Right forelimb (tissue), 1 donor: ENCODE measurements at regions not wholly inside any gene's neighbourhood (a gene's known extent, or its start where the extent isn't known, plus 50 kb on each side); places are given as distances from the start of the nearest gene placed in this dataset.
A peak's percentile ranks its signal among the peaks of the same experiment; 100 is the strongest.
"Not testable (repeated sequence)": the region's sequence is repeated elsewhere in the genome, so short reads cannot be mapped to it uniquely, and the experiment has no call there.

Experiments used
- DNase-seq: peaks from one replicate; pipeline ENCODE4 v3.0.0-alpha.2; 2018

DNA sequence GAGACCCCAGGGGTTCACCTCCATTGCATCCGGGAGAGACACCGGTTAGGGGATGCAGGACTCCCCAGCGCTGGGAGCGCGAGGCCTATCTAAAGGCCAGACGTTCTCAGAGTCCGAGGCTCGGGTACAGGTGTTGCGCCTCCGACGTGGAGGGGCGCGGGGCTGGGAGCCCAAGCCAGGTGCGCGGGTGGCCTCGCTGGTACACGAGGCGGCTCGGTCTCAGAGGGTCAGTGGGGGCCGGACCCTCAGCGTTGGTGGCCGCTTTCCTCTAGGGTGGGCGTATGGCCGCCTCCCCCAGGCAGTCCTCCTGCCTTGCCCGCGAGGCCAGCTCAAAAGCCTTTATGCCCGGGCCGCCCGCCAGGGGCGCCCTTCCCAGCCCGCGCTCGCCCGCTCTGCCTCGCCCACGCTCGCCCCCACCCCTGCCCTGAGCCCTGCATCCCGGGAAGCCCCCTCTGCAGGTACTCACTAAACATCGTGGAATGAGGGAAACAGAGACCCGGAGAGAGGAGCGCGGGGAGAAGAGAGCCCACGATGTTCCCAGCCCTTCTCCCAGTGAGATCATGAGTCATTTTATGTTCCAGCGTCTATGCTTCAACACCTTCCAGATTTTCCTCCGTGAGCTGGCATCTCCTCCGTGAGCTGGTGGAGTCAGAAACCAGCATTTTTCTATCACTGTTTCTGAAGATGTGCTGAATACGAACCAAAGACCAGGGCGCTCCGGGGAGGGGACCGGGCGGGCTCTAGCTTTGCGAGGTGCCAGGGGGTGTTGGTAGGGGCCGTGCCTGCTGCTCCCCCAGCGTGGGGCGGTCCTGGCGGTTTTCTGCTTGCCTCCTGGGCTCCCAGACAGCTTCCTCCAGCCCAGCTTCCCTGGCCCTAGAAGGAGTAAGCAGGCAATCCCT lies 73.8 kb downstream of the DIO3 start:
- DNase-seq = no peak

GRCh38 chr14:101635749-101636560 lies 74.7 kb downstream of the DIO3 start:
- DNase-seq = no peak

DNA sequence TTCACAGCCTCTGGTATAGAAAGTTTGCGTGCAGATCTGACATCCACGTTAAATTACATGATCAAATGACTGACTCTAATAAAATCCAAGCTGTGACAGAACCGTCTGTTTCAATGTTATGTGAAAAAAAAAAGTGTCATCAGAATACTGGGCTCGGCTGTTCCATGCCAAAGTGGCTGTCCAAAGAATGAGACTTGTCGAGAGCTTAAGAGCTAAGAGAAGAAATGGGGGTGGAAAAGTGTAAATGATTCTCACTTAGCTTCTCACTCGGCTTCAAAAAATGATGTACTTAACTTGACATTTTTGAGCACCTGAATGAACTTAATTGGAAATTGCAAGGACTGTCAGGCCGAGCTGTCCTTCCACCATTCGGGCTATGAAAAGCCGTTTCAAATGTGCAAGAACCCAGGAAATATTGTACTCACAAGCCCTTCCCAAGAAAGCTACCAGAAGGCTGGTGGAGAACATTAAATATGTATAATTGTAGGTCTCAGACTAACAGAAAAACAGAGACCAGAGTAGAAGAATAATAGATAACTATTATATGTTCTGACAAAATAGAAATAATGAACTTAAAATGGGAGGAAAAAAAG lies 78.0 kb downstream of the DIO3 start:
- no peak for DNase-seq

DNA sequence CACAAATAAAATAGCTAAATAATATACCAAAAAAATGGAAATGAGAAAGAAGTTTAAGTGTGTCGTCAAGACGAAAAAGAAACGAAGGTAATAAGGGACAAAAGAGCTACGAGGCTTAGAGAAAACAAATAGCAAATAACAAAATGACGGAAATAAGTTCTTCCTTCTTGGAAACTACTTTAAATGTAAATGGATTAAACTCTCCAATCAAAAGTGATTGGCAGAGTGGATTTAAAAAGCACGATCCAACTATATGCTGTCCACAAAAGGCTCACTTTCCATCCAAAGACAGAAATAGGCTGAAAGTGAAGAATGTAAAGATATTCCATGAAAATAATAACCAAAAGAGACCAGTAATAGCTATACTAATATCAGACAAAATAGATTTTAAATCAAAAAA lies 82.4 kb downstream of the DIO3 start:
- no peak for DNase-seq

DNA sequence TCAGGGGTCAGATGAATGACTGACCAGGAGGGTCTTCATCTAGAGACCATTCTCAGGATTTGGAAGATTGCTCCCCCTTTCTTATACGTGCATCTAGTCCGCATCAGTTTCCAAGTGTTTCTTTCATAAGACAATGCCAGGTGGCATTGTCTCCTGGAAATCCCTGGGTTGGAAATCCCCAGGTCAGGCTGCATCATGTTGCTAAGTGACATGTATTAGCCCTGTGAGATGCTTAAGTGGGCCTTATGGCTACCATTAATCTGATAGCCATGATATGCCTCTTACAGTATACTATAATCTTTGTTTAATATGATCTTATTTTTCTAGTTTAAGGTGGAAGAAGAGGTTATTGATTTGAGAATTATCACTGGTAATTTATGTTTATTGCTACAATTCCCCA lies 92.8 kb downstream of the DIO3 start:
- DNase-seq = no peak

DNA sequence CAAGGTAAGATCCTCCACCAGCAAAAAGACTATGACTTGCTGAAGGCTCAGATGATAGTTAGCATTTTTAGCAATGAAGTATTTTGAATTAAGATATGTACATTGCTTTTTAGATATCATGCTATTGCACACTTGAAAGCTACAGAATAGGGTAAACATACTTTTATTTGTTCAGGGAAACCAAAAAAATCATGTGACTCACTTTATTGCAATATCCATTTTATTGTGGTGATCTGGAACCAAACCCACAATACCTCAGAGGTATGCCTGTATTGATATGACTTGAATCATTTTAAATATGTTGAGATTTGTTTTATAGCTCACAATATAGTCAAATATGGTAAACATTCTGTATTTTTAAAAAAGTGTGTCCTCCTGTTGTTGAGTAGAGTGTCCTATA lies 96.1 kb downstream of the DIO3 start:
- no peak for DNase-seq

- peak; percentile 72 for DNase-seq
These were observed 95.9 kb upstream of the PPP2R5C start for GRCh38 chr14:101665478-101666078.

DNA sequence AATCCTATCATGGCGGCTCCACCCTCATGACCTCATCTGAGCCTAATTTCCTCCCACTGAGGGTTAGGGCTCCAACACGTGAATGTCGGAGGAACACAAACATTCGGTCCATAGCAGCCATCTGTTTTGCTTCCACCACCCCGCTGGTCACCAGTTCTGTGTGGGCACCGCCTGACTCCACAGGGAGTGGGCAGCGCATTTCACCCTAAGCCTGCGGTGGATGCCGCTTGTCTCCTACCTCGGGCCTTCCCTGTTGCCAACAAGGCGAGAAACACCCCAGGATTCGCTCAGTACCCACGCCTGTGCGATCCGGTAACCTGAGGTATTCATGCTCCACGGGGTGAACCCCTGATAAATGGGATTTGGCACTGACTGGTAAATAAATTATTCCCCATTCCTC lies 95.2 kb upstream of the PPP2R5C start:
- DNase-seq = no peak

DNA sequence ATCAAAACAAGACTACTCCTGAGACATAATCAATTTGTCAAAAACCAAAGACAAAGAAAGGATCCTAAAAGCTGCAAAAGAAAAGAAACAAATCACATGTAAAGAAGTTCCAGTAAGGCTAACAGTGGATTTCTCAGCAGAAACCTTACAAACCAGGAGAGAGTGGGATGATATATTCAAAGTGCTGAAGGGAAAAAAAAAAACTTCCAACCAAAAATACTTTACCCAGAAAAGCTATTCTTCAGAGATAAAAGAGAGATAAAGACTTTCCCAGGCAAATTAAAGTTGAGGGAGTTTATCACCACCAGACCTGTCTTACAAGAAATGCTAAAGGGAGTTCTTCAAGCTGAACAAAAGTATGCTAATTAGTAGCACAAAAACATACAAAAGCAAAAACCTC lies 91.9 kb upstream of the PPP2R5C start:
- DNase-seq = no peak

GRCh38 chr14:101673873-101674272 lies 87.6 kb upstream of the PPP2R5C start:
- no peak for DNase-seq

- not testable (repeated sequence) for DNase-seq
These were observed 85.7 kb upstream of the PPP2R5C start for GRCh38 chr14:101675835-101676234.

GRCh38 chr14:101677912-101678327 lies 83.6 kb upstream of the PPP2R5C start:
- not testable (repeated sequence) for DNase-seq

GRCh38 chr14:101681795-101682194 lies 79.7 kb upstream of the PPP2R5C start:
- DNase-seq = no peak

DNA sequence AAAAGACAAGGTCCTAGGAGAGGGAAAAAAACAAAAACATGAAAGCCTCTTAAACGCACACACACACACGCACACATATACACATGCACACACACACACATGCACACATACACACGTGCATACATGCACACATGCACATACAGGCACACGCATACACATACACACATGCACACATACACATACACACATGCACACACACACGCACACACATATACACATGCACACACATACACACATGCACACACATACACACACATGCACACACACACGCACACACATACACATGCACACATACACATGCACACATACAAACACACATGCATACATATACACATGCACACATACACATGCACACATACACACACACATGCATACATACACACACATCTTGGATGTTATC lies 78.1 kb upstream of the PPP2R5C start:
- no peak for DNase-seq

- DNase-seq = no peak
These were observed 73.6 kb upstream of the PPP2R5C start for GRCh38 chr14:101687756-101688546.

DNA sequence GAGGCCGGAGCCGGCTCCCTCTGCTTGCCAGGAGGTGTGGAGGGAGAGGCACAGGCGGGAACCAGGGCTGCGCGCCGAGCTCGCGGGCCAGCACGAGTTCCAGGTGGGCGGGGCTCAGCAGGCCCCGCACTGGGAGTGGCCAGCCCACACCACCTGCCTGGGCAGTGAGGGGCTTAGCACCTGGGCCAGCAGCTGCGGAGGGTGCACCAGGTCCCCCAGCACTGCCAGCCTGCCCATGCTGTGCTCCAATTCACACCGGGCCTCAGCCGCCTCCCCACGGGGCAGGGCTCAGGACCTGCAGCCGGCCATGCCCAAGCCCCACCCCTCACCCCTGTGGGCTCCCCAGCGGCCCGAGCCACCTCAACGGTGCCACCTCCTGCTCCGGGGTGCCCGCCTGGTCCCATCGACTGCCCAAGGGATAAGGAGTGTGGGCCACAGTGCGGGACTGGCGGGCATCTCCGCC lies 72.4 kb upstream of the PPP2R5C start:
- DNase-seq = no peak

DNA sequence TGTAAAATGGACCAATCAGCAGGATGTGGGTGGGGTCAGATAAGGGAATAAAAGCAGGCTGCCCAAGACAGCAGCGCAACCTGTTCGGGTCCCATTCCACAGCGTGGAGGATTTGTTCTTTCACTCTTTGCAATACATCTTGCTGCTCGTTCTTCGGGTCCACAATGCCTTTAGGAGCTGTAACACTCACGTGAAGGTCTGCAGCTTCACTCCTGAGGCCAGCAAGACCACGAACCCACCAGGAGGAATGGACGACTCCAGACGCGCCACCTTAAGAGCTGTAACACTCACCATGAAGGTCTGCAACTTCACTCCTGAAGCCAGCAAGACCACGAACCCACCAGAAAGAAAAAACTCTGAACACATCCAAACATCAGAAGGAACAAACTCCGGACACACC lies 71.5 kb upstream of the PPP2R5C start:
- DNase-seq = not testable (repeated sequence)

DNA sequence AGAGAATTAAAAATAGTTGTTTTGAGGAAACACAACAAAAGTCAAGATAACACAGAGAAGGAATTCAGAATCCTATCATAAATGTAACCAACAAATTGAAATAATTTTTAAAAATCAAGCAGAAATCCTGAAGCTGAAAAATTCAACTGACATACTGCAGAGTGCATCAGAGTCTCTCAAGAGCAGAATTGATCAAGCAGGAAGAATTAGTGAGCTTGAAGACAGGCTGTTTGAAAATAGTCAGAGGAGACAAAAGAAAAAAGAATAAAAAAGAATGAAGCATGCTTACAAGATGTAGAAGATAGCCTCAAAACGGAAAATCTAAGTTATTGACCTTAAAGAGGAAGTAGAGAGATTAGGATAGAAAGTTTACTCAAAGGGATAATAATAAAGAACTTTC lies 65.8 kb upstream of the PPP2R5C start:
- DNase-seq = no peak

GRCh38 chr14:101704140-101704539 lies 57.4 kb upstream of the PPP2R5C start:
- DNase-seq = no peak

DNA sequence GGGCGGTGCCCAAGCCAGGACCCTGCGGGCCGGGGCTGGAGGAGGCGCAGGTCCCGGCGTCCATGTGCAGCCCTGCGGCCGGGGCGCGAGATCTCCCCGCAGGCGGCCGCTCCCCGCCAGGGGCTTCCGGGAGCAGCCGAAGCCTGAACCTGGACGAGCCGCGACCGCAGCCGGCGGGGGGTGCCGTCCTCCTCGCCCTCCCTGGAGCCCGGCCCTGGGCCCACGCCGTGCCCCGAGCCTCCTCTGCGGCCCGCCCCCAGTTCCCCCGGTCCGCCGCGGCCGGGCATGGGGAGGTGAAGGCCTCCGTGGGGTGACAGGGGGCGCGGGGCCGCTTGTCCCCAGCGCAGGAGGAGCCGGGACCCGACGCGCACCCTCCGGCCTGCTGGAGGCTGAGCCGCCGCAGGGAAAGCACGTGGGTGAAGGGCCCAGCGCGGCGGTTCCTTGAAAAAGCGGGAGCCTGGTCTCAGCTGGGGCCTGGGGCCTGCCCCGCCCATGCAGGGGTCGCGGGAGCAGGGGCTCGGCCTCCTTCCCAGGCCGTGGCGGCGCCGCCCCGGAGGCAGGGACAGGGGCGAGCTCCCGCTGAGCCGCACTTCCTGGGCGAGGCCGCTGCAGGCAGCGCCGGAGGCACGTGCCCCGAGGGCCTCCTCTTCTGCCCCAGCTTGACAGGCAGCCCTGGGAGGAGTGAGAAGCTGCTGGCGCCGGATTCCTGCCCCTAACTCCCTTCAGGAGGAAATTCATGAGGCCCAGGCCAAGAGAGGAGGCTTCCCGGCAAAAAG lies 55.6 kb upstream of the PPP2R5C start:
- peak; percentile 60 for DNase-seq

DNA sequence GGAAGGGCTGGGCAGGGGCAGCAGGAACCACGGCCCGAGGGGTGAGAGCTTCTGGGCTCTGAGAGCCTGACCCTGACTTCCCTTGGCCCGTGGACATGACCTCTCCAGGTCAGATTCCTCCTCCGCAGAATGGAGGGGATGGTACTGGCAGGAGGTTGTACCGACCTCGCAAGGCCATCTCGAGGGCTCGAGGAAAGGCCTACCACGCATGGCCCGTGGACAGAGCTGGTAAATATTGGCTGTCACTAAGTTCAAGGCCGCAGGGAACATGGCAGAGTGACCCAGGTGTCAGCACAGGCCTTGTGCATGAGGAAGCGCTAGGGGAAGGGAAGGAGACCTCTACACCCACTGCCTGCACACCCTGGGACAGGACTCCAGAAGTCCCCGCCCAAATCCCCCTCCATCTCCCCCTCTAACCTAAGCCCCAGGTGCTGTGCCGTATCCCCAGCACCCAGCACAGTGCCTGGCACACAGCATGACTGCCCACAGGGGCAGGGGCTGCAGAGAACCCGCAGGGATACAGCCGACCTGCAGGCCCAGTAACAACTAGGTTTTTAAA lies 54.9 kb upstream of the PPP2R5C start:
- DNase-seq = no peak
